BJ (cell line): ENCODE measurements at regions not wholly inside any gene's neighbourhood (a gene's known extent, or its start where the extent isn't known, plus 50 kb on each side); places are given as distances from the start of the nearest gene placed in this dataset.
"Not testable (repeated sequence)": the region's sequence is repeated elsewhere in the genome, so short reads cannot be mapped to it uniquely, and the experiment has no call there.

ENCODE experiments used
- CTCF ChIA-PET: fragments of 350-600 bp; formaldehyde crosslinking; extraction: SDS; loops from one replicate; lab custom pipeline; 2021; ENCODE audit warnings: antibody characterized with exemption, inconsistent platforms; lab: Yijun Ruan, JAX
- POLR2A ChIA-PET: fragments of 300-600 bp; sonication (Branson Sonifier 250); formaldehyde crosslinking; extraction: SDS; loops from one replicate; lab custom pipeline; 2021; ENCODE audit warnings: antibody characterized with exemption; lab: Charles Lee
- DNase-seq: peaks from one replicate; pipeline ENCODE4 v3.0.0-alpha.2; 2011; ENCODE audit warnings: low read depth
- H3K27me3 ChIP-seq: 2 replicates; pipeline ENCODE4 v1.6.0; 2011; ENCODE audit warnings: low read length; ENCODE audit not compliant: control insufficient read depth, insufficient read depth
- H3K36me3 ChIP-seq: 2 replicates; pipeline ENCODE4 v1.5.1; 2011; ENCODE audit warnings: low read length; ENCODE audit not compliant: control insufficient read depth, insufficient read depth
- H3K4me3 ChIP-seq: 2 replicates; pipeline ENCODE4 v1.5.1; 2011; ENCODE audit warnings: low read depth, mild to moderate bottlenecking, control low read depth, low read length
- CTCF ChIP-seq: IDR thresholded peaks from 2 replicates; pipeline ENCODE4 v1.5.1; 2011; ENCODE audit warnings: low read depth, mild to moderate bottlenecking, control low read depth, inconsistent platforms, low read length, moderate library complexity; ENCODE audit not compliant: insufficient read depth

DNA sequence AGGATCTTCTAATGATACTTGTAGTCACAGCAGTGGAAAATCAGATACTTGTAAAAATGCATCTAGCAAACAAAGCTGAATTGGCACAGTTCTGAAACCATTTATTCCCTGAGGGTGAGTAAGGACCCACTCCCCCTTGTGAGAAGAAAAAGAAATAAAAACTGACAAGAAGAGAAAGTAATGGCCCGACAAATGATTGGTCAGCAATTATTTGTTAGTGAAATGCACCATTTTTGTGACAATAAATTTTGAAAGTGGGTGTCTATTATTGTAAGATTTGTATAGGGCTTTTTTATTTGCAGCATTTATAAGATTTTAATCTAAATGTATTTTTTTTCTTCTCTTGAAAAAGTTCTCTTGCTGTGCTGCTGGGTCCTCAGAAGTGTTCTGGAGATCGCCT lies 600.8 kb downstream of the STK39 start:
- TF ChIP-seq CTCF = no peak
- CTCF ChIA-PET = no interaction called here
- DNase-seq = no peak
- H3K4me3 ChIP-seq = no peak overlapping the region
- POLR2A ChIA-PET = no interaction called here
- no peaks in the 10 kb centered on the region for H3K27me3 ChIP-seq
- no peaks in the 10 kb centered on the region for H3K36me3 ChIP-seq

GRCh38 chr2:167640096-167640495 lies 607.3 kb downstream of the STK39 start:
- no peak for DNase-seq
- Histone ChIP-seq H3K4me3 (no peak overlapping the region), H3K36me3 (no peaks in the 10 kb centered on the region), H3K27me3 (no peaks in the 10 kb centered on the region)
- no peak for TF ChIP-seq CTCF
- POLR2A ChIA-PET = interaction anchor here (0.7 kb wide), 1 partner anchor 9 kb away, joined by 4 read pairs; no protein-coding TSS in a partner anchor
- CTCF ChIA-PET = no interaction called here

DNA sequence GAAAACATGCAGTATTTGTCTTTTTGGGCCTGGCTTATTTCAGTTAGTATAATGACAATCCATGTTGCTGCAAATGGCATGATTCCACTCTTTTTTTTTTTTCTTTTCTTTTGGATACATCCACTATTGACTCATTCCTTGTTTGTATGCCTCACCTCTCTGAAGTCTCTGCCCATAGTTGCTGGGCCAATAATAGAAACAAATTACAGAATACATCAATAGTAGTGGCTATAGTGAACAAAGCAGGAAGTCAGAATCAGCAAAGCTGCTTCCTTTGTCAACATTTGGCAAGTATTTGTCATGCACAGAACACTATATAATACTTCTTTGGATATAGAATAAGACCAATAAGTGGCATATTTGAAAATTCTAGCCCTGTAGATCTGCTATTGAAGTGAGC lies 609.7 kb downstream of the STK39 start:
- Histone ChIP-seq H3K27me3 (no peaks in the 10 kb centered on the region), H3K36me3 (no peaks in the 10 kb centered on the region), H3K4me3 (no peak overlapping the region)
- no peak for TF ChIP-seq CTCF
- ChIA-PET POLR2A (no interaction called here), CTCF (no interaction called here)
- no peak for DNase-seq

DNA sequence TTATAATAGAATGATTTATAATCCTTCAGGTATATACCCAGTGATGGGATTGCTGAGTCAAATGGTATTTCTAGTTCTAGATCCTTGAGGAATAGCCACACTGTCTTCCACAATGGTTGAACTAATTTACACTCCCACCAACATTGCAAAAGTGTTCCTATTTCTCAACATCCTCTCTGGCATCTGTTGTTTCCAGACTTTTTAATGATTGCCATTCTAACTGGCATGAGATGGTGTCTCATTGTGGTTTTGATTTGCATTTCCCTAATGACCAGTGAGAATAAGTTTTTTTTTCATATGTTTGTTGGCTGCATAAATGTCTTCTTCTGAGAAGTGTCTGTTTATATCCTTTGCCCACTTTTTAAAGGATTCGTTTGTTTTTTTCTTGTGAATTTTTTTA lies 615.1 kb downstream of the STK39 start:
- not testable (repeated sequence) for DNase-seq
- CTCF ChIA-PET = interaction anchor here (0.5 kb wide), 1 partner anchor 34 kb away, joined by 3 read pairs; no protein-coding TSS in a partner anchor

GRCh38 chr2:167626961-167627360 lies 620.4 kb downstream of the STK39 start:
- Histone ChIP-seq H3K27me3 (no peaks in the 10 kb centered on the region), H3K36me3 (no peaks in the 10 kb centered on the region), H3K4me3 (no peak overlapping the region)
- no peak for TF ChIP-seq CTCF
- ChIA-PET CTCF (no interaction called here), POLR2A (no interaction called here)
- DNase-seq = no peak

More for the DNA sequence above, 615.1 kb downstream of the STK39 start:
- H3K4me3 ChIP-seq, H3K27me3 ChIP-seq, H3K36me3 ChIP-seq, POLR2A ChIA-PET: not testable (repeated sequence)

DNA sequence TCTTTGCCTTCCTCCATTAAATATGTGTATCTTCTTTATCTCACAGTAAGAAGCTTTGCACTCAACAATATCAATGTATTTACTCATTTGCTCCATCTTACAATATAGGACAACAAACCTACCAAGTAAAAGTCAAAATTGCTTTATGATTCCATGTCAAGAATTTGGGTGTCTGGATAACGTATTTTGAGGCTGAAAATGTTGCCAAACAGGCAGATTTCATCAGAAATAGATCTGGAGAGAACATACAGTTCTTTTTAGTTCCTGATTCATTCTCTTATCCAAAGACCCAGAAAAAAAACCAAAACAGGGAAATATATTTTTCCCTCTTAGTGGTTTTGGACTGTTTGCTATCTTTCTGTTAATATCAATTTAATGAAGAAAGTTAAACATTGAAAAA lies 621.1 kb downstream of the STK39 start:
- ChIA-PET CTCF (no interaction called here), POLR2A (no interaction called here)
- TF ChIP-seq CTCF = no peak
- no peaks in the 10 kb centered on the region for H3K36me3 ChIP-seq
- DNase-seq = no peak
- H3K4me3 ChIP-seq = no peak overlapping the region
- H3K27me3 ChIP-seq = no peaks in the 10 kb centered on the region
